Stomach (tissue), 4 donors: ENCODE measurements at regions not wholly inside any gene's neighbourhood (a gene's known extent, or its start where the extent isn't known, plus 50 kb on each side); places are given as distances from the start of the nearest gene placed in this dataset.

Experiments
- EP300 ChIP-seq: sonication (generic); formaldehyde crosslinking; IDR thresholded peaks from one replicate; pipeline ENCODE4 v1.6.1; 2017; ENCODE audit warnings: antibody characterized with exemption
- POLR2A ChIP-seq, 4 donors: fragments of 450-650 bp; IDR thresholded peaks; one replicate each; pipeline ENCODE4 v1.6.1; 2016; ENCODE audit warnings: antibody characterized with exemption in 4 of 4, control low read depth in 2 of 4, mild to moderate bottlenecking in 1 of 4, moderate library complexity in 1 of 4
- POLR2AphosphoS5 ChIP-seq, 3 donors: sonication (generic); formaldehyde crosslinking; IDR thresholded peaks; one replicate each; pipeline ENCODE4 v1.6.1; 2016; ENCODE audit warnings: antibody characterized with exemption in 3 of 3
- TF ChIP-seq, protein P1 (sequence below), 7 experiments: fragments of 450-650 bp in 4 of 7; fragments of 200-600 bp in 3 of 7; sonication (generic) in 3 of 7; IDR thresholded peaks; one replicate each; pipeline ENCODE4 v1.5.1; 2016 to 2019; ENCODE audit warnings: antibody characterized with exemption in 7 of 7, control low read depth in 2 of 7, mild to moderate bottlenecking in 1 of 7

DNA sequence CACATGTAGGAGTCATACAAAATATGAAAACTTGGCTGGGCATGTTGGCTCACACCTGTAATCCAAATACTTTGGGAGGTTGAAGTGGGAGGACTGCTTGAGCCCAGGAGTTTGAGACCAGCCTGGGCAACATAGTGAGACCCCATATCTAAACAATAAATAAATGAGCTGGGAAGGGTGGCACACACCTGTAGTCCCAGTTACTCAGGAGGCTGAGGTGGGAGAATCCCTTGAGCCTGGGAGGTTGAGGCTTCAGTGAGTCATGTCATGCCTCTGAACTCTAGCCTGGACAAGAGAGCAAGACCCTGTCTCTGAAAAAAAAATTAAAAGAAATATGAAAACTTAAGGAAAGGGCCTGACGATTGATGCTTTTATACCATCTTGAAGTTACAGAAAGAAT, 112.4 kb upstream of the RAI14 start:
- TF ChIP-seq, protein P1, sequence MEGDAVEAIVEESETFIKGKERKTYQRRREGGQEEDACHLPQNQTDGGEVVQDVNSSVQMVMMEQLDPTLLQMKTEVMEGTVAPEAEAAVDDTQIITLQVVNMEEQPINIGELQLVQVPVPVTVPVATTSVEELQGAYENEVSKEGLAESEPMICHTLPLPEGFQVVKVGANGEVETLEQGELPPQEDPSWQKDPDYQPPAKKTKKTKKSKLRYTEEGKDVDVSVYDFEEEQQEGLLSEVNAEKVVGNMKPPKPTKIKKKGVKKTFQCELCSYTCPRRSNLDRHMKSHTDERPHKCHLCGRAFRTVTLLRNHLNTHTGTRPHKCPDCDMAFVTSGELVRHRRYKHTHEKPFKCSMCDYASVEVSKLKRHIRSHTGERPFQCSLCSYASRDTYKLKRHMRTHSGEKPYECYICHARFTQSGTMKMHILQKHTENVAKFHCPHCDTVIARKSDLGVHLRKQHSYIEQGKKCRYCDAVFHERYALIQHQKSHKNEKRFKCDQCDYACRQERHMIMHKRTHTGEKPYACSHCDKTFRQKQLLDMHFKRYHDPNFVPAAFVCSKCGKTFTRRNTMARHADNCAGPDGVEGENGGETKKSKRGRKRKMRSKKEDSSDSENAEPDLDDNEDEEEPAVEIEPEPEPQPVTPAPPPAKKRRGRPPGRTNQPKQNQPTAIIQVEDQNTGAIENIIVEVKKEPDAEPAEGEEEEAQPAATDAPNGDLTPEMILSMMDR (IDR thresholded peaks at IDR 0.05), result no peak
- no peak for TF ChIP-seq POLR2A (IDR thresholded peaks at IDR 0.05)
- TF ChIP-seq EP300, result no peak
- TF ChIP-seq POLR2AphosphoS5 (IDR thresholded peaks at IDR 0.05), result no peak
